B cell (primary cell): ENCODE measurements at regions not wholly inside any gene's neighbourhood (a gene's known extent, or its start where the extent isn't known, plus 50 kb on each side); places are given as distances from the start of the nearest gene placed in this dataset.

Experiments
- ATAC-seq: fragments of 200-7000 bp; cut with Tn5 transposase; one replicate; pipeline ENCODE4 v1.10.0; 2021; ENCODE audit warnings: low read depth, mild to moderate bottlenecking, moderate number of reproducible peaks, moderate library complexity
- CTCF ChIA-PET: fragments of 350-600 bp; sonication (Branson Sonifier 250); formaldehyde crosslinking; loops from one replicate; lab custom pipeline; 2021; ENCODE audit warnings: antibody characterized with exemption, inconsistent platforms; lab: Charles Lee
- POLR2A ChIA-PET: fragments of 350-600 bp; sonication (Branson Sonifier 250); formaldehyde crosslinking; loops from one replicate; lab custom pipeline; 2021; ENCODE audit warnings: antibody characterized with exemption; lab: Charles Lee
- DNase-seq: peaks from one replicate; pipeline ENCODE4 v3.0.0; 2013
- H2AFZ ChIP-seq: 2 replicates; pipeline ENCODE4 v1.6.1; 2012; ENCODE audit warnings: mild to moderate bottlenecking, low read depth, low read length; ENCODE audit not compliant: insufficient read depth, poor library complexity, severe bottlenecking
- H3K27ac ChIP-seq, 2 donors: 1 replicate in 1 of 2; 2 replicates in 1 of 2; pipeline ENCODE4 v1.5.1; 2012 to 2013; ENCODE audit warnings: low read length in 2 of 2, mild to moderate bottlenecking in 2 of 2, moderate library complexity in 1 of 2
- H3K27me3 ChIP-seq, 4 experiments: fragments of 200-600 bp in 1 of 4; sonication (generic) in 1 of 4; replicated peaks in 1 of 4; 1 replicate in 2 of 4; 2 replicates in 2 of 4; pipeline versions ENCODE4 v1.6.1 to v1.7.0; 2013 to 2016; ENCODE audit warnings: low read length in 3 of 4, mild to moderate bottlenecking in 2 of 4, mixed read lengths in 1 of 4, moderate library complexity in 1 of 4; ENCODE audit not compliant: insufficient read depth in 4 of 4, control insufficient read depth in 3 of 4; ENCODE audit errors: control extremely low read depth in 1 of 4
- H3K36me3 ChIP-seq, 2 experiments: replicated peaks in 1 of 2; 1 replicate in 1 of 2; 2 replicates in 1 of 2; pipeline versions ENCODE4 v1.6.1 to v1.7.1; 2013; ENCODE audit warnings: low read length in 1 of 2; ENCODE audit not compliant: insufficient read depth in 2 of 2, control insufficient read depth in 1 of 2; ENCODE audit errors: control extremely low read depth in 1 of 2, extremely low read depth in 1 of 2
- H3K4me1 ChIP-seq, 2 donors: fragments of 200-600 bp in 1 of 2; sonication (generic) in 1 of 2; 1 replicate in 1 of 2; 2 replicates in 1 of 2; pipeline versions ENCODE4 v1.5.1 to v1.6.1; 2013 to 2017; ENCODE audit warnings: low read length in 2 of 2; ENCODE audit not compliant: control insufficient read depth in 2 of 2, insufficient read depth in 2 of 2
- H3K4me2 ChIP-seq: replicated peaks from 2 replicates; pipeline ENCODE3; 2012; ENCODE audit warnings: mild to moderate bottlenecking, low read depth, low read length; ENCODE audit not compliant: poor library complexity, severe bottlenecking
- H3K4me3 ChIP-seq, 5 experiments: fragments of 200-600 bp in 1 of 5; sonication (generic) in 1 of 5; 1 replicate in 3 of 5; 2 replicates in 2 of 5; pipeline versions ENCODE4 v1.5.1 to v1.7.0; 2011 to 2016; ENCODE audit warnings: low read length in 4 of 5, mild to moderate bottlenecking in 4 of 5, low read depth in 2 of 5, control low read depth in 1 of 5, moderate library complexity in 1 of 5; ENCODE audit not compliant: insufficient read depth in 1 of 5; ENCODE audit errors: control extremely low read depth in 1 of 5, extremely low read depth in 1 of 5
- H3K79me2 ChIP-seq: fragments of 200-600 bp; sonication (generic); one replicate; pipeline ENCODE4 v1.6.0; 2016; ENCODE audit warnings: low read length; ENCODE audit not compliant: control insufficient read depth, insufficient read depth
- H3K9ac ChIP-seq: fragments of 200-600 bp; sonication (generic); 2 replicates; pipeline ENCODE4 v1.6.1; 2017; ENCODE audit warnings: mild to moderate bottlenecking, low read length, moderate library complexity
- H3K9me3 ChIP-seq, 3 donors: one replicate each; pipeline versions ENCODE4 v1.6.1 to v1.7.1; 2013; ENCODE audit warnings: low read length in 2 of 3; ENCODE audit not compliant: control insufficient read depth in 2 of 3, insufficient read depth in 1 of 3; ENCODE audit errors: control extremely low read depth in 1 of 3
- H4K20me1 ChIP-seq: 2 replicates; pipeline ENCODE4 v1.6.0; 2012; ENCODE audit warnings: mild to moderate bottlenecking, low read length; ENCODE audit not compliant: insufficient read depth, control insufficient read depth, poor library complexity, severe bottlenecking
- H3K27ac Mint-ChIP-seq: one replicate; pipeline ENCODE4 v1.8.0; 2021; ENCODE audit warnings: mixed read lengths
- H3K27me3 Mint-ChIP-seq: one replicate; pipeline ENCODE4 v1.8.0; 2021; ENCODE audit warnings: mixed read lengths
- H3K4me1 Mint-ChIP-seq: one replicate; pipeline ENCODE4 v1.8.0; 2021; ENCODE audit warnings: mixed read lengths
- H3K4me3 Mint-ChIP-seq: one replicate; pipeline ENCODE4 v1.8.0; 2021; ENCODE audit warnings: mixed read lengths
- H3K9me3 Mint-ChIP-seq: one replicate; pipeline ENCODE4 v1.8.0; 2022; ENCODE audit warnings: mixed read lengths; ENCODE audit not compliant: insufficient read depth
- EZH2 ChIP-seq: IDR thresholded peaks from 2 replicates; pipeline ENCODE4 v1.6.1; 2012; ENCODE audit warnings: borderline replicate concordance, low read depth, mild to moderate bottlenecking, moderate library complexity, low read length; ENCODE audit not compliant: insufficient read depth, poor library complexity, severe bottlenecking
- WGBS: methylation state at CpG from one replicate; pipeline ENCODE4 v1.1.5; 2013; ENCODE audit warnings: missing lambda C conversion rate; ENCODE audit not compliant: insufficient coverage; 5-methylcytosine and 5-hydroxymethylcytosine counted together
- intact Hi-C: fragments of 100-400 bp; cut with micrococcal nuclease; formaldehyde crosslinking; loops from one replicate; pipeline ENCODE4 v1.10.0; 2022
- TF ChIP-seq, protein P1 (sequence below): fragments of 200-600 bp; IDR thresholded peaks from one replicate; pipeline ENCODE4 v1.8.0; 2022; ENCODE audit warnings: antibody characterized with exemption, mild to moderate bottlenecking

DNA sequence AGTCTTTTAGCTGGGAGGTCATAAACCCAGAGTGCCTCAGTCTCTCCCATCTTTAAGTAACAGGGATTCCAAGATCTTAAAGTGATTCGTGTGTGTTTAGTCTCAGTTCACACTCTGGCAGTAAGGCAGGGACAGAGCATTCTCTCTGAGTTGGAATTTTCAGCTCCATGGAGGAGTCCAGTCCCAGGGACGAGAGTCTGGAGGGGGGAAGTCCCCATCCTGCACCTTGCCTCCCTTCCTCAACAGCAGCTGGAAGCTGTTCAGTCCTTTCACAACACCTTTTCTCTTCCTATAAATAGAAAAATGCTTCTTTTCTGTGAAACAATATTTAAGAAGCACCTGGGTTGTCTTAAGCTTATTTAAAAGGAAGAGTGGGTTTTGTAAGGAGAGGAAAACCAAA lies 82.0 kb downstream of the KLF5 start:
- H3K9me3 ChIP-seq: no peaks in the 10 kb centered on the region
- H3K36me3 ChIP-seq: no peaks in the 10 kb centered on the region
- no peaks in the 10 kb centered on the region for H3K9me3 Mint-ChIP-seq
- ChIA-PET POLR2A (no interaction called here), CTCF (no interaction called here)
- no peaks in the 10 kb centered on the region for H3K4me1 ChIP-seq
- no peaks in the 10 kb centered on the region for H3K79me2 ChIP-seq
- no peak for TF ChIP-seq EZH2
- TF ChIP-seq, protein P1, sequence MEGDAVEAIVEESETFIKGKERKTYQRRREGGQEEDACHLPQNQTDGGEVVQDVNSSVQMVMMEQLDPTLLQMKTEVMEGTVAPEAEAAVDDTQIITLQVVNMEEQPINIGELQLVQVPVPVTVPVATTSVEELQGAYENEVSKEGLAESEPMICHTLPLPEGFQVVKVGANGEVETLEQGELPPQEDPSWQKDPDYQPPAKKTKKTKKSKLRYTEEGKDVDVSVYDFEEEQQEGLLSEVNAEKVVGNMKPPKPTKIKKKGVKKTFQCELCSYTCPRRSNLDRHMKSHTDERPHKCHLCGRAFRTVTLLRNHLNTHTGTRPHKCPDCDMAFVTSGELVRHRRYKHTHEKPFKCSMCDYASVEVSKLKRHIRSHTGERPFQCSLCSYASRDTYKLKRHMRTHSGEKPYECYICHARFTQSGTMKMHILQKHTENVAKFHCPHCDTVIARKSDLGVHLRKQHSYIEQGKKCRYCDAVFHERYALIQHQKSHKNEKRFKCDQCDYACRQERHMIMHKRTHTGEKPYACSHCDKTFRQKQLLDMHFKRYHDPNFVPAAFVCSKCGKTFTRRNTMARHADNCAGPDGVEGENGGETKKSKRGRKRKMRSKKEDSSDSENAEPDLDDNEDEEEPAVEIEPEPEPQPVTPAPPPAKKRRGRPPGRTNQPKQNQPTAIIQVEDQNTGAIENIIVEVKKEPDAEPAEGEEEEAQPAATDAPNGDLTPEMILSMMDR: no peak
- no peak overlapping the region for H2AFZ ChIP-seq
- intact Hi-C loops: no loop called here
- ATAC-seq: no peak
- H3K27me3 ChIP-seq: no peaks in the 10 kb centered on the region
- no peak for DNase-seq
- H3K27ac Mint-ChIP-seq: no peak overlapping the region
- H3K4me1 Mint-ChIP-seq: no peaks in the 10 kb centered on the region
- H3K9ac ChIP-seq: no peak overlapping the region
- H3K4me3 Mint-ChIP-seq: no peak overlapping the region
- no peaks in the 10 kb centered on the region for H4K20me1 ChIP-seq
- H3K4me2 ChIP-seq: no peak overlapping the region
- no peak overlapping the region for H3K27ac ChIP-seq
- H3K27me3 Mint-ChIP-seq: peaks cover 3% of the 10 kb centered on the region
- 80% methylated on average over 1 of the region's 2 CpGs for WGBS
- H3K4me3 ChIP-seq: no peak overlapping the region

DNA sequence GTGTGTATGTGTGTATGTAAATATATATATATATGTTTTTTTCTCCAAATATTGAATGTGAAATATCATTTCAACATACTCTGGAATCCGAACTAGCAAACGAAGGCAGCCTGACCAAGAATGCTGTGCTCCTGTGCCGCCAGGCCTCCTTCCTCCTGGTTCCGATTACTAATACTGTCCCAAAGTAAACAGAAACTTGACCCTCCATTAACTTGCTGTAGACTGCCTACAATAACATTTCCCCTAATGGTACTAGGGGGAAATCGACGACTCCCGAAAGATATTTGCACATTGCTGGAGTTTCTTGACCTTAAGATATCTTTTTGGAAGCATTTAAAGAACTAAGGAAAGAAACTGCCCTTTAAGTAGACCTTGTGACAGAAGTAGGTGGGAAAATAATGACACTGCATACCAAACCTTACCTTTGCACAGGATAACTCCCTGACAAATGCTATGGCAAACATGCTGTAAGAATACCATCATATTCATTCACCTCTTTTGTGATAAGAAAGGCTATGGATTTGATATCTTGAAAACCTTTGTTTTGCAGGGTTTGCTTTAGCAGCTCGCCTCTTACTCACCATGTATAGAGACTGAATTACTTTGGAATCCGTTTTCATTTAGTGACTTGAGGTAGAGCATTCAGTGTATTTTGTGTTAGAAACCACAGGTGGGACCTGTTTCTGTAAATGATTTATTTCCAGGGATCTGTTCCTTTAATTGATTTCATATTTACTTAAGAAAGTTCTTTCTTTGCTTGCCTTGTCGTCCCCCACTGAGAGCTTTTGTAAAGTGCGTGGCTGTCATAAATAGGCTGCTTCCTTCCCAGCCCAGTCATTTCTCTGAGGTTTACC lies 80.1 kb downstream of the KLF5 start:
- H3K27ac ChIP-seq: no peak overlapping the region
- ChIA-PET CTCF (no interaction called here), POLR2A (no interaction called here)
- TF ChIP-seq EZH2: no peak
- TF ChIP-seq, protein P1: no peak
- no peaks in the 10 kb centered on the region for H3K36me3 ChIP-seq
- Mint-ChIP-seq H3K27me3 (peaks cover 3% of the 10 kb centered on the region), H3K27ac (no peak overlapping the region), H3K4me3 (no peak overlapping the region), H3K9me3 (no peaks in the 10 kb centered on the region), H3K4me1 (no peaks in the 10 kb centered on the region)
- no peaks in the 10 kb centered on the region for H3K9me3 ChIP-seq
- no peak overlapping the region for H2AFZ ChIP-seq
- H3K4me3 ChIP-seq: no peak overlapping the region
- intact Hi-C loops: no loop called here
- DNase-seq: no peak
- ATAC-seq: no peak
- H3K4me1 ChIP-seq: no peaks in the 10 kb centered on the region
- H3K79me2 ChIP-seq: no peaks in the 10 kb centered on the region
- H3K4me2 ChIP-seq: no peak overlapping the region
- no peaks in the 10 kb centered on the region for H4K20me1 ChIP-seq
- 87% methylated on average over 3 of the region's 11 CpGs for WGBS
- no peak overlapping the region for H3K9ac ChIP-seq
- no peaks in the 10 kb centered on the region for H3K27me3 ChIP-seq
